ENCODE measurements at regions not wholly inside any gene's neighbourhood (a gene's known extent, or its start where the extent isn't known, plus 50 kb on each side); places are given as distances from the start of the nearest gene placed in this dataset.

DNA sequence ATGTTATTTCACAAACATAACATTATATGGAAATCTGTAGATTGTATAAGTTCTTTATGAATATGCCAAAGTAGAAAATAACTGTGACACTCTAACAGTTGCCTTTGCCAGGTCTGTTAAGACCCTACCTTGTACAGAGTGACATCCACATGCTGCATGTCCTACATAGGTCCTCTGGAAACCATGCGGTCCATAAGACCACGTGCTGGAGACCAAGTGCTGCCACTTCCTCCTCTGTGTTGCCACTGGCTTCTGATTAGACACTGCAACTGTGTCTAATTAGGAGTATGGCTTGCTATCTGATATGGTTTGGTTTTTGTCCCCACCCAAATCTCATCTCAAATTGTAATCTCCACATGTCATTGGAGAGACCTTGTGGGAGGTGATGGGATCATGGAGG is 855.5 kb upstream of the SEMA6D start:
- no peaks in the 10 kb centered on the region for H3K4me1 ChIP-seq (ENCODE audit: control insufficient read depth in 4 of 4, insufficient read depth in 4 of 4, low read length in 3 of 4)
- no peak overlapping the region for H3K9ac ChIP-seq (ENCODE audit: low read depth in 1 of 2, low read length in 2 of 2)
- WGBS, result 84% methylated on average over 2 of the region's 2 CpGs
- no peak overlapping the region for H3K4me3 ChIP-seq (ENCODE audit: low read depth in 1 of 3, low read length in 3 of 3)
- DNase-seq (ENCODE audit: low spot score), result no peak
- TF ChIP-seq FOXA1 (IDR thresholded peaks at IDR 0.05) (no peak), NR2F2 (IDR thresholded peaks at IDR 0.05) (no peak), GABPA (IDR thresholded peaks at IDR 0.05 in 1 of 2, conservative IDR thresholded peaks at IDR 0.05 in 1 of 2) (no peak), YY1 (IDR thresholded peaks at IDR 0.05) (no peak), RXRA (IDR thresholded peaks at IDR 0.05) (no peak), FOXA2 (IDR thresholded peaks at IDR 0.05) (no peak), HNF4G (IDR thresholded peaks at IDR 0.05) (no peak), MAX (IDR thresholded peaks at IDR 0.05) (no peak), RAD21 (IDR thresholded peaks at IDR 0.05) (no peak), CTCF (IDR thresholded peaks at IDR 0.05; ENCODE audit: low read depth, low read length, missing input control) (no peak), EGR1 (IDR thresholded peaks at IDR 0.05; ENCODE audit: low read depth in 2 of 2) (no peak), TAF1 (conservative IDR thresholded peaks at IDR 0.05) (no peak), HNF4A (conservative IDR thresholded peaks at IDR 0.05) (no peak)
- TF ChIP-seq, protein P1, sequence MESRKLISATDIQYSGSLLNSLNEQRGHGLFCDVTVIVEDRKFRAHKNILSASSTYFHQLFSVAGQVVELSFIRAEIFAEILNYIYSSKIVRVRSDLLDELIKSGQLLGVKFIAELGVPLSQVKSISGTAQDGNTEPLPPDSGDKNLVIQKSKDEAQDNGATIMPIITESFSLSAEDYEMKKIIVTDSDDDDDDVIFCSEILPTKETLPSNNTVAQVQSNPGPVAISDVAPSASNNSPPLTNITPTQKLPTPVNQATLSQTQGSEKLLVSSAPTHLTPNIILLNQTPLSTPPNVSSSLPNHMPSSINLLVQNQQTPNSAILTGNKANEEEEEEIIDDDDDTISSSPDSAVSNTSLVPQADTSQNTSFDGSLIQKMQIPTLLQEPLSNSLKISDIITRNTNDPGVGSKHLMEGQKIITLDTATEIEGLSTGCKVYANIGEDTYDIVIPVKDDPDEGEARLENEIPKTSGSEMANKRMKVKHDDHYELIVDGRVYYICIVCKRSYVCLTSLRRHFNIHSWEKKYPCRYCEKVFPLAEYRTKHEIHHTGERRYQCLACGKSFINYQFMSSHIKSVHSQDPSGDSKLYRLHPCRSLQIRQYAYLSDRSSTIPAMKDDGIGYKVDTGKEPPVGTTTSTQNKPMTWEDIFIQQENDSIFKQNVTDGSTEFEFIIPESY (IDR thresholded peaks at IDR 0.05), result no peak
- TF ChIP-seq, protein P2, sequence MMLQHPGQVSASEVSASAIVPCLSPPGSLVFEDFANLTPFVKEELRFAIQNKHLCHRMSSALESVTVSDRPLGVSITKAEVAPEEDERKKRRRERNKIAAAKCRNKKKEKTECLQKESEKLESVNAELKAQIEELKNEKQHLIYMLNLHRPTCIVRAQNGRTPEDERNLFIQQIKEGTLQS (IDR thresholded peaks at IDR 0.05), result no peak
- TF ChIP-seq, protein P3, sequence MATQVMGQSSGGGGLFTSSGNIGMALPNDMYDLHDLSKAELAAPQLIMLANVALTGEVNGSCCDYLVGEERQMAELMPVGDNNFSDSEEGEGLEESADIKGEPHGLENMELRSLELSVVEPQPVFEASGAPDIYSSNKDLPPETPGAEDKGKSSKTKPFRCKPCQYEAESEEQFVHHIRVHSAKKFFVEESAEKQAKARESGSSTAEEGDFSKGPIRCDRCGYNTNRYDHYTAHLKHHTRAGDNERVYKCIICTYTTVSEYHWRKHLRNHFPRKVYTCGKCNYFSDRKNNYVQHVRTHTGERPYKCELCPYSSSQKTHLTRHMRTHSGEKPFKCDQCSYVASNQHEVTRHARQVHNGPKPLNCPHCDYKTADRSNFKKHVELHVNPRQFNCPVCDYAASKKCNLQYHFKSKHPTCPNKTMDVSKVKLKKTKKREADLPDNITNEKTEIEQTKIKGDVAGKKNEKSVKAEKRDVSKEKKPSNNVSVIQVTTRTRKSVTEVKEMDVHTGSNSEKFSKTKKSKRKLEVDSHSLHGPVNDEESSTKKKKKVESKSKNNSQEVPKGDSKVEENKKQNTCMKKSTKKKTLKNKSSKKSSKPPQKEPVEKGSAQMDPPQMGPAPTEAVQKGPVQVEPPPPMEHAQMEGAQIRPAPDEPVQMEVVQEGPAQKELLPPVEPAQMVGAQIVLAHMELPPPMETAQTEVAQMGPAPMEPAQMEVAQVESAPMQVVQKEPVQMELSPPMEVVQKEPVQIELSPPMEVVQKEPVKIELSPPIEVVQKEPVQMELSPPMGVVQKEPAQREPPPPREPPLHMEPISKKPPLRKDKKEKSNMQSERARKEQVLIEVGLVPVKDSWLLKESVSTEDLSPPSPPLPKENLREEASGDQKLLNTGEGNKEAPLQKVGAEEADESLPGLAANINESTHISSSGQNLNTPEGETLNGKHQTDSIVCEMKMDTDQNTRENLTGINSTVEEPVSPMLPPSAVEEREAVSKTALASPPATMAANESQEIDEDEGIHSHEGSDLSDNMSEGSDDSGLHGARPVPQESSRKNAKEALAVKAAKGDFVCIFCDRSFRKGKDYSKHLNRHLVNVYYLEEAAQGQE (IDR thresholded peaks at IDR 0.05), result no peak
- H3K36me3 ChIP-seq (ENCODE audit: control insufficient read depth in 4 of 4, insufficient read depth in 3 of 4, low read depth in 1 of 4, low read length in 3 of 4), result no peaks in the 10 kb centered on the region
- peaks cover 0 to 6% (median 0%) of the 10 kb centered on the region in 4 donors for H3K9me3 ChIP-seq (ENCODE audit: control insufficient read depth in 4 of 4, low read length in 3 of 4)
- H3K27me3 ChIP-seq (ENCODE audit: control insufficient read depth in 4 of 4, insufficient read depth in 4 of 4, low read length in 3 of 4), result peaks cover 0 to 3% (median 0%) of the 10 kb centered on the region in 4 donors
- H3K27ac ChIP-seq (ENCODE audit: low read depth in 1 of 2, low read length in 2 of 2), result no peak overlapping the region

- H3K9ac ChIP-seq (ENCODE audit: low read depth in 1 of 2, low read length in 2 of 2), result no peak overlapping the region
- H3K27ac ChIP-seq (ENCODE audit: low read depth in 1 of 2, low read length in 2 of 2), result no peak overlapping the region
- H3K9me3 ChIP-seq (ENCODE audit: control insufficient read depth in 4 of 4, low read length in 3 of 4), result peaks cover 0 to 6% (median 0%) of the 10 kb centered on the region in 4 donors
- WGBS, result 73% methylated on average over 6 of the region's 6 CpGs
- no peak overlapping the region for H3K4me3 ChIP-seq (ENCODE audit: low read depth in 1 of 3, low read length in 3 of 3)
- peaks cover 0 to 4% (median 1%) of the 10 kb centered on the region in 4 donors for H3K27me3 ChIP-seq (ENCODE audit: control insufficient read depth in 4 of 4, insufficient read depth in 4 of 4, low read length in 3 of 4)
- no peak for DNase-seq (ENCODE audit: low spot score)
- no peaks in the 10 kb centered on the region for H3K36me3 ChIP-seq (ENCODE audit: control insufficient read depth in 4 of 4, insufficient read depth in 3 of 4, low read depth in 1 of 4, low read length in 3 of 4)
- H3K4me1 ChIP-seq (ENCODE audit: control insufficient read depth in 4 of 4, insufficient read depth in 4 of 4, low read length in 3 of 4), result no peaks in the 10 kb centered on the region
- no peak for TF ChIP-seq YY1 (IDR thresholded peaks at IDR 0.05)
- TF ChIP-seq, protein P3 (IDR thresholded peaks at IDR 0.05), result no peak
- TF ChIP-seq FOXA1 (IDR thresholded peaks at IDR 0.05), result no peak
- no peak for TF ChIP-seq GABPA (IDR thresholded peaks at IDR 0.05 in 1 of 2, conservative IDR thresholded peaks at IDR 0.05 in 1 of 2)
- TF ChIP-seq TAF1 (conservative IDR thresholded peaks at IDR 0.05), result no peak
- TF ChIP-seq, protein P2 (IDR thresholded peaks at IDR 0.05), result no peak
- no peak for TF ChIP-seq RXRA (IDR thresholded peaks at IDR 0.05)
- TF ChIP-seq FOXA2 (IDR thresholded peaks at IDR 0.05), result no peak
- no peak for TF ChIP-seq SP1 (IDR thresholded peaks at IDR 0.05)
- no peak for TF ChIP-seq JUND (IDR thresholded peaks at IDR 0.05)
- TF ChIP-seq MAX (IDR thresholded peaks at IDR 0.05), result no peak
Measured at GRCh38 chr15:46865155-46865554, 852.1 kb upstream of the SEMA6D start.
